NCI-H2029 (cell line): ENCODE measurements at regions not wholly inside any gene's neighbourhood (a gene's known extent, or its start where the extent isn't known, plus 50 kb on each side); places are given as distances from the start of the nearest gene placed in this dataset.

Source experiments
- DNase-seq: peaks from one replicate; lab custom pipeline; 2025; lab: John Stamatoyannopoulos, UW

DNA sequence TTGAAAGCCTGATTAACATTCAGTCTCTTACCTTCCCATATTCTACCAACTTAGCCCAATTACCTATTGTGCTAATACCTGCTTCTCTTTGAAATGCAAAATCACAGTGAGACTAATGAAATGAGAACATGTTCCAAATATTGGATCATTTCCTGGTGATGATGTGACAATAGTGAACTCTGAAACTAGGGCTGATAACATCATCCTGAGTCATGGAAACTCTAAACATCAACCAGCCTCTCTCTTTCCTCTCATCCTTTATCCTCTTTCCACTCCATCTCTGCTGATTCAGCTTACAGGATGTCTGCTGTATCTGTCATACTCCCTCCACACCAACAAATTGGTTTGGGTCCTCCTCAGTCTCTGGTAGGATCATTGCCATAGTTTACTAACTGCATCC lies 98.8 kb upstream of the NCKAP5 start:
- no peak for DNase-seq

- no peak for DNase-seq
These were observed 99.7 kb upstream of the NCKAP5 start for GRCh38 chr2:133667968-133668367.

DNA sequence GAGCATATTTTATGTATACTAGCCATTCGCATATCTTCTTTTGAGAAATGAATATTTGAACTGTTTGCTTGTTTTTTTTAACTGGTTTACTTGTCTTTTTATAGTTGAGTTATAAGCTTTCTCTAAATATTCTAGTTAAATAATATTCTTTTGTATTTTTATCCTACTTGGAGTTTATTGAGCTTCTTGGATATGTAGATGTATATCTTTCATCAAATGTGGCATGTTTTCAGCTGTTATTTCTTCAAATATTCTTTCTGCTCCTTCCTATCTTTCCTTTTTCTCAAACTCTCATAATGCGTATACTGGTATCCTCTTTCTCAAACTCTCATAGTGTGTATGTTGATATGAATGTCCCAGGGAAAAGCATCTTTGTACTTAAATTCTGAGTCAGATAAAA lies 100.3 kb upstream of the NCKAP5 start:
- DNase-seq = no peak

GRCh38 chr2:133673305-133673905 lies 105.1 kb upstream of the NCKAP5 start:
- no peak for DNase-seq

DNA sequence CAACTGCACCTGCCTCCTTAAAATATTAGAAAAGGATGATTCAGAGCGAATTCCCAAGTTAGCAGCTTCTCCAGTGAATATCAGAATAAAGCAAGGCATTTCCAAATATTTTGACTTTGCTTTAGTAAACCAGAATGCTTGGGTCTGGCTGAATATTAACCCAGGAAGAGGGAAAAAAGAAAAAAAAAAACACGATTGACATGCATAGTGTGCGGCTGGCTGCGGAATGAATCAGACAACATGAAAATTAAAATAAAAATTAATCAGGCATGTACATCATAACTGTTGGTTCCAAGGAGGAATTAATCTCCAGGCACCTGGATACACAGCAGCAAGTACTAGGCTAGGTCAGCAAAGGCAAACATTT lies 105.8 kb upstream of the NCKAP5 start:
- DNase-seq = no peak

GRCh38 chr2:133674433-133675331 lies 106.4 kb upstream of the NCKAP5 start:
- peak; percentile 81 for DNase-seq

DNA sequence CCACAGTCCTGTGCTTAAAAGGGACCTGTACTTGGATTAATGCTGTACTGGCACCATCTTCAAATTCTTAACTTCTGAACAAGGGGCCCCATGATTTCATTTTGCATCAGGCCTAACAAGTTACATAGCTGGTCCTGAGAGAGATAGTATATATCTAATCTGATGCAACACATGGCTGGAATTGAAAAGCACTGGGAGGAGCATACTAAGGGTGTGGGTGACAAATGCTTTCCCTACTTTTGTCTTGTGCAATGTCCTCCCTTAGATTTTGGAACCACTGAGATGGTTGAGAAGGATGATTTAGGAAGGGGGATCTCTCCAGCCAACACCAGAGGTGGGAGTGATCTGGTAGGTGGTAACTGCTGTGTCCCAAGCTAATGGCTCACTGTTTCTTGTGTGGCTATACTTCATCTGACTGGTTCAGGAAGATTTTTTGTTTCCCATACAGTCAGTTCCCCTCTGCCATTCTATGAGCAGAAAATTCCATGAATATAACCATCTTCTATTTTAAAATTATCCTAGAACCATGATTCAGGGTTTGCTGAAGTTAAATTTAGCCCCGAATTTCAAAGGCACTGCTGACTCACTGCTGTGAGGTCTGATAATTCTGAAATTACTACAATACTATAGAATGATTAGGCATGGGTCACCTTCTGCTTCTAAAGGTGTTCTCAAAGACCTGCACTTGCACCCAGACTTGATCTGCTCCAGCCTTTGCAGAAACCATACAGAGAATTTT lies 108.3 kb upstream of the NCKAP5 start:
- no peak for DNase-seq

DNA sequence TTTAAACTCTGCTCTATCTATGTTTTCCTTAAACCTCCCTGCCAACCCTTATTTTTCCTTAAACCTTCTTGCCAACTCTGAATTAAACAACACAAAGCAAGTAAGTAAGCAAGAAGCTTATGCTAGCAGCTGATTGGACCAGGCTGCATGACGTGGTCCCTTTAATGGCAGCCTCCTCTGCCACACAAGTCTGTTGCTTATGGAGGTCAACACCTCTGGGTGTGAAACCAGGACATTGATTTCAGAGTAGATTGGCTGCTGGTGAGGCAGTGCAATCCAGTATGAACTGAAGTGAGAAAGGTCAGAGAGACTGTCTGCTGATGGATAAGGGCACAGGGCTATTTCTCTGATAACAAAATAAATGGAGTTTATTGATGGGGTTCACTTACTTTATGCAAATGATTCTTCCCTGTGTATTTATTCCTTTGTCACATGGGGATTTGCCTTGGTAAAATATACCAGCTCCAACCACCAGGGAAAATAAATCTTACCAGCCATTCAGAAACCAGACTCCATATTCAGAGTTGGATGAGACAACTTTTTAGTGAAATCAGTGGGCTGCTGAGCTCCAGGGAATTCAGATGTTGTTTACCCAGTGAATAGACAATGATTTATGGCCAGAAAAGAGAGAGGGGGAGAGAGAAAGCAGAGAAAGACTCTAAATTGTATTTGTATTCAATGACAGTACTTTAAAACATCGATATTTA lies 112.2 kb upstream of the NCKAP5 start:
- no peak for DNase-seq

DNA sequence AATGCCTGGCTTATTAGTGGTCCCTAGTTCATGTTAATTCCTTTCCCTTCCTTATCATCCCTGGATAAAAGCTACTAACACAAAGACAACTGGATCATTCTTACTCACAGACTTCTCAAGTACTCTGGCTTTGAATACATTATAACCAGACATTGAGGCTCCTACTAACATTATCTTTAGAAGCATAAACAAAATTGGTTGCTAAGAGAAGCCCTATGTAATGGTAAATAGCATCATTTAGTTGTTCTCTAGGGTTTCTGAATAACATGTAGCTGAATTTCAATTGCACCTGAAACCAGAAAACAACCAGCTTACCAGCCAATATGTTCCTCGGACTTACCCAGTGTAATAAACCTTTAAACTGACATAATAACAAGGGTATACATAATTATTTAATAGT lies 114.1 kb upstream of the NCKAP5 start:
- no peak for DNase-seq

DNA sequence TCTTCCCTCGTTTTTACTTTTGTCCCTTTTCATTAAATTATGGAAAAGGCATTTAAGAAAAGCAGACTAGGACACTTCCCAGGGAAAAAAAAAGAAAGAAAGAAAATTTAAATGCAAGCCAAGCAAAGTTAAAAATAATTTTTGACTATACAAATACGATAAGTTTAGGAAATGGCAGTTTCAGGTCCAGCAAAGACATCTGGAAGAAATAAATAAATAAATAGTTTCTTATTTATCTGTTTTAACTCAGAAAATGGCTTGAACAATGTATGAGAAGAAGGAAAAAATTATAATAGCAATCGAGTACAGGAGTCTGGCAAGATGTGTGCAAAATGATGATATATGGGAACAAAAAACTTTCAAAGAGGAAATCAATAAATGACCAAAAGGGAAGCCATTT lies 114.6 kb upstream of the NCKAP5 start:
- DNase-seq = no peak

- DNase-seq = no peak
These were observed 117.5 kb upstream of the NCKAP5 start for GRCh38 chr2:133685636-133686215.

- DNase-seq = no peak
These were observed 122.5 kb upstream of the NCKAP5 start for GRCh38 chr2:133690780-133691179.

DNA sequence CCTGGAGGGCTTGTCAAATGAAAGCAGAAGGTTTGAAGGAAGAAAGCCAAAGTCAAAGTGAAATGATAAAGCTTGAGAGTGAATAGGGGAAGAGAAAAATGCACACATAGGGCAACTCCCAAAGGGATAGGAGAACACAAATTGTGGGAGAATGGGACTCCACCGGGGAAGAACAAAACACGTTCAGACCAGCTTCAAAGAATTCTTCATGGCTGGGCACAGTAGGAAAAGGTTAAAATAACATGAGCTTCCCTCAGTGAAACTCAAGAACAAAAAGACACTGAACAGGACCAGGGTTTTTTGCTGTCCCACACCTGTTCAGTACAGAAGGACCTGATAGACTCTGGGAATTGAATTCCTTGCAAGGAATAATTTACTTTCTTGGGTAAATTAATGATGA lies 123.1 kb upstream of the NCKAP5 start:
- DNase-seq = no peak

DNA sequence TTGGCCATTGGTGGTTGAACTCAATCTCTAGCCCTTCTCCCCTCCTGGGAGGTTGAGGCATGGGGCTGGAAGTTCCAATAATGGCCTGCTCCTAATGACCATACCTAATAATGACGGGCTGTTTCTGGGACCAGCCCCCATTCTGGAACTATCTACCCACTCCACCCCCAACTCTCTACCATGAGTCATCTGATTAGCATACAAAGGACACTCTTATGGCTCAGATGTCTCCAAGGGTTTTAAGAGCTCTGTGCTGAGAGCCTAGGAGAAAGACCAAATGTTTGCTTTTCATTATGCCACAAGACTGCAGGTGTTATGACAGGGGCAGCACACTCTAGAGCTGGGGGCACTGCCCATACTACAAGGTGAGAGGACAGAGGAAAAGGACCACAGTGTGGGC lies 137.0 kb upstream of the NCKAP5 start:
- peak; percentile 54 for DNase-seq

DNA sequence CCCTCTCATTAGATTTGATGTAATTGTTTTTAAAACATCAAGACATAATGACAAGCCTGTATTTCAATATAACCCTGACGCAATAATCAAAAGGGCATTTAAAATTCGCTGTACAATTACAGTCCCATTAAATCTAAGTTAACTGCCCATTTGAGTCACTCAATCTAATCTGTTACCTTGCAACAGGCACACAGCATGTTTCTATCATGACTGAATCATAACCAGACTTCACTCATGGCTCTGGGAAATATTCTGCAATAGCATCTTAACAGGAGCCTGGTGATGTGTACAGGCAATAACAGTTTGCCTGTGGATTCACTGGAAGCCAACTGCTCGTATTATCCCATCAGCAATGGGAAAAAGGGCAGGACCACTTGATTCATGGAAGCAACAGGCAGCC lies 142.3 kb upstream of the NCKAP5 start:
- DNase-seq = no peak

- DNase-seq = no peak
These were observed 142.9 kb upstream of the NCKAP5 start for GRCh38 chr2:133711201-133711600.

DNA sequence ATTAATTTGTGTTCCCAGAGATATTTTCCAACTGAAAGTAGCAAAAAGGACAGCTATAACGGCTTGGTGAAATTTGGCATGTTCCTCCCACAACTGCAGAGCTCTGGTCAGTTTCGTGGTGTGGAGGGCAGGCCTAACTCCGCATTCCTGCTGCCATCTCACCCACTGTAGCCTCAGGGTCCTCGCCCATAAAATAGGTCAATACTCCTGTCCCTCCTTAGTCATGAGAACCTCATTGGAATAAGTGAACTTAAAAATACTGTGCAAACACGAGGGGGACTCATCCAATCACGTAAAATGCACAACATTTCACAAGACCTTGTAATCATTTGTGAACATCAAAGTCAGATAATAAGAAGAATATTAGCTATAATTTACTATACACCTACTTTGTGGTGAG lies 143.5 kb upstream of the NCKAP5 start:
- DNase-seq = no peak

- no peak for DNase-seq
These were observed 144.1 kb upstream of the NCKAP5 start for GRCh38 chr2:133712369-133712768.

DNA sequence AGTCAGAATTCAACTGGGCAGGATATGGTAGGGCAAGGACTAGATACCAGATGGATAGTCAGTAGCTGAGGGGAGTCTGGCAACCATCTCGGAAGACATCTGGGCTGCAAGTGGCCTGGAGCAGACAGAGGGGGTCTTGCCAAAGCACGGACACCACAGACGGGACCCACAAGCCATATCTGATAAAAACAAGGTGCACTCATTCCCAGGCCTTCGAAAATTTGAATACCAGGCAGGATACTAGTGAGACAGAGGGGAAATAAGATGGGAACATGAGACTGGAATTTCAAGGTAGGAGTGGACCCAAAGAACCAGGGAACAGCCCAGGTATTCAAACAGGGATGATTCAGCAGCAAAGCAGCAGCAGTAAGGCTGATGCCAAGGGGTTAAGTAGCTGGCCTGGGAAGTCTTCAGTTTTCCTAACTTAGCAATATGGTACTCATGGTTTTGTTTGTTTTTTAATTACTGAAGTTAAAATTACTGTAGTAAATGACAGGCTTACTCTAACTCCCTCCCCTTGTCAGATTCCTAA lies 144.9 kb upstream of the NCKAP5 start:
- no peak for DNase-seq

DNA sequence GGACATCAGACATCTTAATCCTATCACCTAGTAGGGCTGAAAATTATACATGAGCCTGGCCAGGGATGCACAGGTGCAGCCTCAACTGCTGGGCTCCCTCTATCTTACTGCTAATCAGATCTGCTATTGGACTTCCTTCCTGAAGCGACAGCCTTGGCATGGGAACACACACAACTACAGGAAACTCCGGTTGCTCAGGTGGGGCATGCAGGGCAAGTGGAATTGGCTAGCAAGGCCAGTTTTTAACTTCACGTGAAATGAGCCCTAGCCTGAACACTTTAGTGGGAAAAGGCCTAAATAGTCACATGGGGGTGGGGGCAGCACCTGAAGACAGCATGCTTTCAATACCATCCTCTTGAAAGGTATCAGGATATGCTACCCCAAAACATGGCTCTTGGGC lies 147.9 kb upstream of the NCKAP5 start:
- no peak for DNase-seq

GRCh38 chr2:133717497-133717896 lies 149.2 kb upstream of the NCKAP5 start:
- DNase-seq = peak; percentile 1

- DNase-seq = no peak
These were observed 150.5 kb upstream of the NCKAP5 start for GRCh38 chr2:133718688-133719201.
